GM23248 (cell line): ENCODE measurements at regions not wholly inside any gene's neighbourhood (a gene's known extent, or its start where the extent isn't known, plus 50 kb on each side); places are given as distances from the start of the nearest gene placed in this dataset.

Experiments used
- EZH2 ChIP-seq: fragments of 200-600 bp; sonication (generic); IDR thresholded peaks from 2 replicates; pipeline ENCODE4 v1.6.1; 2018; ENCODE audit warnings: antibody characterized with exemption, mild to moderate bottlenecking; ENCODE audit not compliant: insufficient read depth, poor library complexity, severe bottlenecking
- EZH2phosphoT487 ChIP-seq: fragments of 200-600 bp; sonication (generic); IDR thresholded peaks from 2 replicates; pipeline ENCODE4 v1.6.1; 2018; ENCODE audit warnings: antibody characterized with exemption, moderate library complexity, mild to moderate bottlenecking, low read depth; ENCODE audit not compliant: insufficient read depth

DNA sequence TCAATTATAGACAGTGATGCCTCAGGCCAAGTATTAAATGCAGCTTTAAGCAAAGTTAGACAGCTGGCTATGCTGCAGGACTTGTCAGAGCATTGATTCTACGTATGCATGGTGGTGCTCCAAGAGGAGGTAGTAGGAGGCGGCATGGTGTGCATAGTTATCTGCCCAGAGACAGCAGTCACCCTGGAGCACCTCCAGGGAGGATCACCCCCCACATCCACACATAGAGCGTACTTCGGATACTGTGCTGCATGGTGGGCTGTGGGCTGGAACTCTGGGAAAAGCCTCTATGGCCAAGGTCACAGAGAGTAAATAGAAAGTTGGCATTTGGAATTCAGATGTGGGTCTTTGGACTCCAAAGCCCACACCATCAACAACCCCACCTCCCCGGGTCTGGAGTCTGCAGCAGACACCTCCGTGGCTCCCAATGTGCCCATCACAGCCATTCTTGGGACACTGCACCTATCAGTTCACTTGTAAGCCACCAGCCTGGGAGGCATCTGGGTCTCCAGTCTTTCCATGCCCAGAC lies 64.5 kb upstream of the STX16 start:
- no peak for TF ChIP-seq EZH2
- TF ChIP-seq EZH2phosphoT487, result no peak
